ENCODE measurements at regions not wholly inside any gene's neighbourhood (a gene's known extent, or its start where the extent isn't known, plus 50 kb on each side); places are given as distances from the start of the nearest gene placed in this dataset.

- Histone ChIP-seq H3K27ac (peak overlapping the region; percentile 83), H3K79me2 (ENCODE audit: insufficient read depth) (no peaks in the 10 kb centered on the region), H3F3A (ENCODE audit: insufficient read depth) (peaks cover 40% of the 10 kb centered on the region), H3K9me2 (ENCODE audit: insufficient read depth) (no peaks in the 10 kb centered on the region), H3K9ac (no peak overlapping the region), H3K4me2 (ENCODE audit: unreplicated experiment) (no peak overlapping the region), H3K4me1 (ENCODE audit: insufficient read depth) (peaks cover 42% of the 10 kb centered on the region), H3K4me3 (no peak overlapping the region), H4K20me1 (ENCODE audit: insufficient read depth) (no peaks in the 10 kb centered on the region), H3K9me3 (ENCODE audit: low read depth) (no peaks in the 10 kb centered on the region), H3K27me3 (replicated peaks; ENCODE audit: insufficient read depth) (no peaks in the 10 kb centered on the region), H3K36me3 (ENCODE audit: low read depth) (no peaks in the 10 kb centered on the region), H2AFZ (no peak overlapping the region)
- no peak for TF ChIP-seq EZH2phosphoT487 (IDR thresholded peaks at IDR 0.05; ENCODE audit: insufficient read depth, low read depth)
- TF ChIP-seq EZH2 (IDR thresholded peaks at IDR 0.05; ENCODE audit: insufficient read depth, poor library complexity, severe bottlenecking), result no peak
- WGBS, 2 experiments (ENCODE audit: low coverage in 1 of 2, low lambda C conversion rate in 2 of 2, missing lambda C conversion rate in 2 of 2), result 89 to 90% methylated on average over 9 of the region's 9 CpGs
- no peak for DNase-seq
- in situ Hi-C loops (cut with MboI), result no loop called here
These were observed 69.5 kb downstream of the TMEM30B start for GRCh38 chr14:61211476-61212255.

- no peak for DNase-seq
- Histone ChIP-seq H4K20me1 (ENCODE audit: insufficient read depth) (no peaks in the 10 kb centered on the region), H3K27me3 (replicated peaks; ENCODE audit: insufficient read depth) (no peaks in the 10 kb centered on the region), H3K9ac (no peak overlapping the region), H3K27ac (no peak overlapping the region), H3K4me2 (ENCODE audit: unreplicated experiment) (no peak overlapping the region), H3K4me1 (ENCODE audit: insufficient read depth) (no peaks in the 10 kb centered on the region), H3K4me3 (no peak overlapping the region), H2AFZ (no peak overlapping the region), H3F3A (ENCODE audit: insufficient read depth) (no peaks in the 10 kb centered on the region), H3K36me3 (ENCODE audit: low read depth) (no peaks in the 10 kb centered on the region), H3K9me3 (ENCODE audit: low read depth) (no peaks in the 10 kb centered on the region), H3K9me2 (ENCODE audit: insufficient read depth) (no peaks in the 10 kb centered on the region), H3K79me2 (ENCODE audit: insufficient read depth) (no peaks in the 10 kb centered on the region)
- in situ Hi-C loops (cut with MboI), result no loop called here
- whole genome bisulfite sequencing, 2 experiments (ENCODE audit: low coverage in 1 of 2, low lambda C conversion rate in 2 of 2, missing lambda C conversion rate in 2 of 2), result 63 to 68% methylated on average over 10 of the region's 10 CpGs
- TF ChIP-seq EZH2 (IDR thresholded peaks at IDR 0.05; ENCODE audit: insufficient read depth, poor library complexity, severe bottlenecking) (no peak), EZH2phosphoT487 (IDR thresholded peaks at IDR 0.05; ENCODE audit: insufficient read depth, low read depth) (no peak)
These were observed 77.9 kb downstream of the TMEM30B start for GRCh38 chr14:61203081-61203753.

DNA sequence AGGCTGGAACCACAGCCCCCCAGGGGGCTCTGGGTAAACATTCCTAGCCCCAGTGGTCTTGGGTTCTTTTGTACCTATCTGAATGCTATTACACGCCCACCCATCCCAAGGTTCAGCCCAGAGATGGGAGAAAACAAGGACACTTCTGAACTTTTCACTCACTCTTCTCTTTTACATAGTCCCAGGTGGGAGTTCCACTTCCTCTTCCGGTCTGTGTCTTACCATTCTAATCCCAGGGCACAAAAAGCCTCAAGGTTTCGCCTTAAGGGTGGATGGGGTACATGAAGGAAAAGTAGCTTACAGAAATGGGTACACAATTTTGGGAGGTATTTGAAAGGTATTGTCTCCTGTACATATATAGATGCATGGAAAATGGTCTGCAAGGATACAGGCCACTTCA is 79.0 kb downstream of the TMEM30B start:
- Histone ChIP-seq H3K27ac (no peak overlapping the region), H3K4me2 (ENCODE audit: unreplicated experiment) (no peak overlapping the region), H3K4me3 (no peak overlapping the region), H3K9me3 (ENCODE audit: low read depth) (no peaks in the 10 kb centered on the region), H3K4me1 (ENCODE audit: insufficient read depth) (no peaks in the 10 kb centered on the region), H3K79me2 (ENCODE audit: insufficient read depth) (no peaks in the 10 kb centered on the region), H4K20me1 (ENCODE audit: insufficient read depth) (no peaks in the 10 kb centered on the region), H2AFZ (no peak overlapping the region), H3K36me3 (ENCODE audit: low read depth) (no peaks in the 10 kb centered on the region), H3K9ac (no peak overlapping the region), H3K27me3 (replicated peaks; ENCODE audit: insufficient read depth) (no peaks in the 10 kb centered on the region), H3K9me2 (ENCODE audit: insufficient read depth) (no peaks in the 10 kb centered on the region), H3F3A (ENCODE audit: insufficient read depth) (no peaks in the 10 kb centered on the region)
- 85 to 89% methylated on average over 3 of the region's 3 CpGs for WGBS, 2 experiments (ENCODE audit: low coverage in 1 of 2, low lambda C conversion rate in 2 of 2, missing lambda C conversion rate in 2 of 2)
- DNase-seq, result no peak
- TF ChIP-seq EZH2 (IDR thresholded peaks at IDR 0.05; ENCODE audit: insufficient read depth, poor library complexity, severe bottlenecking), result no peak
- no peak for TF ChIP-seq EZH2phosphoT487 (IDR thresholded peaks at IDR 0.05; ENCODE audit: insufficient read depth, low read depth)
- in situ Hi-C loops (cut with MboI), result no loop called here

GRCh38 chr14:61201171-61201570 is 80.0 kb downstream of the TMEM30B start:
- DNase-seq, result no peak
- Histone ChIP-seq H3K9me3 (ENCODE audit: low read depth) (no peaks in the 10 kb centered on the region), H3K9me2 (ENCODE audit: insufficient read depth) (no peaks in the 10 kb centered on the region), H4K20me1 (ENCODE audit: insufficient read depth) (no peaks in the 10 kb centered on the region), H3K36me3 (ENCODE audit: low read depth) (no peaks in the 10 kb centered on the region), H3K4me2 (ENCODE audit: unreplicated experiment) (no peak overlapping the region), H3K9ac (no peak overlapping the region), H3K27me3 (replicated peaks; ENCODE audit: insufficient read depth) (no peaks in the 10 kb centered on the region), H3K27ac (no peak overlapping the region), H3F3A (ENCODE audit: insufficient read depth) (no peaks in the 10 kb centered on the region), H3K79me2 (ENCODE audit: insufficient read depth) (no peaks in the 10 kb centered on the region), H2AFZ (no peak overlapping the region), H3K4me3 (no peak overlapping the region), H3K4me1 (ENCODE audit: insufficient read depth) (no peaks in the 10 kb centered on the region)
- WGBS, 2 experiments (ENCODE audit: low coverage in 1 of 2, low lambda C conversion rate in 2 of 2, missing lambda C conversion rate in 2 of 2), result 80 to 81% methylated on average over 3 of the region's 3 CpGs
- in situ Hi-C loops (cut with MboI), result no loop called here
- TF ChIP-seq EZH2 (IDR thresholded peaks at IDR 0.05; ENCODE audit: insufficient read depth, poor library complexity, severe bottlenecking) (no peak), EZH2phosphoT487 (IDR thresholded peaks at IDR 0.05; ENCODE audit: insufficient read depth, low read depth) (no peak)

All from GM23248 (cell line).